OCI-LY7 (cell line): ENCODE measurements at regions not wholly inside any gene's neighbourhood (a gene's known extent, or its start where the extent isn't known, plus 50 kb on each side); places are given as distances from the start of the nearest gene placed in this dataset.

ENCODE experiments used
- BruUV-seq: library from RNA; stranded (reverse); fragments of 400-500 nt; replicated peaks from 2 replicates; lab custom pipeline; 2021; lab: Mats Ljungman, UMichigan
- CTCF ChIA-PET: fragments of 300-600 bp; sonication (Branson Sonifier 250); formaldehyde crosslinking; loops from one replicate; lab custom pipeline; 2022; ENCODE audit warnings: antibody characterized with exemption; ENCODE audit not compliant: unreplicated experiment; lab: Charles Lee
- POLR2A ChIA-PET: fragments of 300-600 bp; sonication (Branson Sonifier 250); formaldehyde crosslinking; loops from one replicate; lab custom pipeline; 2022; ENCODE audit warnings: antibody characterized with exemption; lab: Charles Lee
- DNase-seq: peaks from one replicate; pipeline ENCODE4 v3.0.0-alpha.2; 2015; ENCODE audit warnings: low spot score
- H2AFZ ChIP-seq: fragments of 200-600 bp; sonication (generic), shearing (Covaris generic); 2 replicates; pipeline ENCODE4 v1.6.1; 2014; ENCODE audit warnings: mild to moderate bottlenecking, antibody characterized with exemption, low read length, moderate library complexity
- H3K27ac ChIP-seq: fragments of 200-600 bp; sonication (generic); 2 replicates; pipeline ENCODE4 v1.5.1; 2014; ENCODE audit warnings: mixed run types, low read depth, mild to moderate bottlenecking, moderate library complexity, low read length, inconsistent platforms; ENCODE audit not compliant: poor library complexity, severe bottlenecking
- H3K36me3 ChIP-seq: fragments of 200-600 bp; sonication (generic); 2 replicates; pipeline ENCODE4 v1.6.1; 2014; ENCODE audit warnings: mild to moderate bottlenecking, antibody characterized with exemption, low read length, moderate library complexity, mixed read lengths; ENCODE audit not compliant: insufficient read depth
- H3K4me1 ChIP-seq: fragments of 200-600 bp; sonication (generic); 2 replicates; pipeline ENCODE4 v1.5.1; 2014; ENCODE audit warnings: mild to moderate bottlenecking, low read length; ENCODE audit not compliant: insufficient read depth, poor library complexity, severe bottlenecking
- H3K4me2 ChIP-seq: fragments of 200-600 bp; sonication (generic); 2 replicates; pipeline ENCODE4 v1.6.1; 2014; ENCODE audit warnings: mild to moderate bottlenecking, low read length
- H3K4me3 ChIP-seq: fragments of 200-600 bp; sonication (generic); 2 replicates; pipeline ENCODE4 v1.5.1; 2014; ENCODE audit warnings: mild to moderate bottlenecking, low read depth, low read length; ENCODE audit not compliant: poor library complexity, severe bottlenecking
- H3K79me2 ChIP-seq: fragments of 200-600 bp; sonication (generic); 2 replicates; pipeline ENCODE4 v1.6.1; 2016; ENCODE audit warnings: low read depth, mild to moderate bottlenecking, low read length, moderate library complexity, mixed read lengths; ENCODE audit not compliant: insufficient read depth
- H3K9me2 ChIP-seq: fragments of 200-600 bp; sonication (generic); 2 replicates; pipeline ENCODE4 v1.6.1; 2016; ENCODE audit warnings: mild to moderate bottlenecking, low read length, mixed read lengths; ENCODE audit not compliant: insufficient read depth
- H3K9me3 ChIP-seq: fragments of 200-600 bp; sonication (generic); 2 replicates; pipeline ENCODE4 v1.6.1; 2014; ENCODE audit warnings: mild to moderate bottlenecking, mixed run types, low read length, mixed read lengths
- H4K20me1 ChIP-seq: fragments of 200-600 bp; sonication (generic); 2 replicates; pipeline ENCODE4 v1.6.1; 2014; ENCODE audit warnings: mild to moderate bottlenecking, antibody characterized with exemption, low read length, moderate library complexity, mixed read lengths; ENCODE audit not compliant: insufficient read depth
- EZH2phosphoT487 ChIP-seq: fragments of 200-600 bp; sonication (generic); IDR thresholded peaks from 2 replicates; pipeline ENCODE4 v1.6.1; 2018; ENCODE audit warnings: low read depth, borderline replicate concordance, mild to moderate bottlenecking, mixed run types, antibody characterized with exemption, low read length, moderate library complexity, mixed read lengths
- intact Hi-C: fragments of 100-400 bp; cut with micrococcal nuclease; formaldehyde crosslinking; loops from one replicate; pipeline ENCODE4 v1.10.0; 2022; ENCODE audit not compliant: unreplicated experiment
- TF ChIP-seq, protein P1 (sequence below): fragments of 200-600 bp; sonication (generic); conservative IDR thresholded peaks from 2 replicates; pipeline ENCODE4 v1.5.1; 2014; ENCODE audit warnings: mild to moderate bottlenecking, antibody characterized with exemption, low read length, moderate library complexity, mixed read lengths

- ChIA-PET CTCF (no interaction called here), POLR2A (no interaction called here)
- no peak overlapping the region for H3K27ac ChIP-seq
- no peak overlapping the region for H3K4me3 ChIP-seq
- no peaks in the 10 kb centered on the region for H4K20me1 ChIP-seq
- no peaks in the 10 kb centered on the region for H3K9me3 ChIP-seq
- no peak overlapping the region for H3K4me2 ChIP-seq
- no peak for TF ChIP-seq EZH2phosphoT487
- no peak for DNase-seq
- H3K79me2 ChIP-seq, result no peaks in the 10 kb centered on the region
- H3K36me3 ChIP-seq, result no peaks in the 10 kb centered on the region
- intact Hi-C loops, result no loop called here
- no peak overlapping the region for H2AFZ ChIP-seq
- no peaks in the 10 kb centered on the region for H3K9me2 ChIP-seq
- H3K4me1 ChIP-seq, result no peaks in the 10 kb centered on the region
- BruUV-seq, result no TSS peak
Observed at GRCh38 chr6:40779409-40779808, 192.2 kb upstream of the LRFN2 start.

DNA sequence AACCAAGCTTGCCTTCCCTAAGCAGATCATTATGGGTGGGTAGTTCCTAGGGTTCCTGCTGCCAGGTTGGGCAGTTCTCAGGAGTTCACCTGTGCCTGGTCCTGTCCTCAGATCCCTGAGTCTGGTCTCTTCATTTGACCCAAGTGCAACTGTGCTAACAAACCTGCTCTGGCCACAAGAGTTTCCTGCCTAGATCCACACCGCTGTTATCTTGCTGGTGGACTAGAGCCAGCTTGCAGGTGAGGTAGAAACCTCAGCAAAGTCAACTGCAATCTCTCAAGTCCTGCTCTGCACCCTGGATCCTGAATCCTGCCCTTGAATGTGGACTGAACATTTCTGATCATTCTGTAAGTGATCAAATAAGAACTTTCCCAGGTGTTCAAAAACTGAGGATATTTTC, 191.8 kb upstream of the LRFN2 start:
- H3K4me1 ChIP-seq, result no peaks in the 10 kb centered on the region
- H3K27ac ChIP-seq, result no peak overlapping the region
- no peak for TF ChIP-seq EZH2phosphoT487
- TF ChIP-seq, protein P1, sequence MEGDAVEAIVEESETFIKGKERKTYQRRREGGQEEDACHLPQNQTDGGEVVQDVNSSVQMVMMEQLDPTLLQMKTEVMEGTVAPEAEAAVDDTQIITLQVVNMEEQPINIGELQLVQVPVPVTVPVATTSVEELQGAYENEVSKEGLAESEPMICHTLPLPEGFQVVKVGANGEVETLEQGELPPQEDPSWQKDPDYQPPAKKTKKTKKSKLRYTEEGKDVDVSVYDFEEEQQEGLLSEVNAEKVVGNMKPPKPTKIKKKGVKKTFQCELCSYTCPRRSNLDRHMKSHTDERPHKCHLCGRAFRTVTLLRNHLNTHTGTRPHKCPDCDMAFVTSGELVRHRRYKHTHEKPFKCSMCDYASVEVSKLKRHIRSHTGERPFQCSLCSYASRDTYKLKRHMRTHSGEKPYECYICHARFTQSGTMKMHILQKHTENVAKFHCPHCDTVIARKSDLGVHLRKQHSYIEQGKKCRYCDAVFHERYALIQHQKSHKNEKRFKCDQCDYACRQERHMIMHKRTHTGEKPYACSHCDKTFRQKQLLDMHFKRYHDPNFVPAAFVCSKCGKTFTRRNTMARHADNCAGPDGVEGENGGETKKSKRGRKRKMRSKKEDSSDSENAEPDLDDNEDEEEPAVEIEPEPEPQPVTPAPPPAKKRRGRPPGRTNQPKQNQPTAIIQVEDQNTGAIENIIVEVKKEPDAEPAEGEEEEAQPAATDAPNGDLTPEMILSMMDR, result no peak
- no peaks in the 10 kb centered on the region for H3K9me3 ChIP-seq
- DNase-seq, result no peak
- no peaks in the 10 kb centered on the region for H3K9me2 ChIP-seq
- BruUV-seq, result no TSS peak
- H3K79me2 ChIP-seq, result no peaks in the 10 kb centered on the region
- H3K4me2 ChIP-seq, result no peak overlapping the region
- H4K20me1 ChIP-seq, result no peaks in the 10 kb centered on the region
- H2AFZ ChIP-seq, result no peak overlapping the region
- POLR2A ChIA-PET, result no interaction called here
- no peaks in the 10 kb centered on the region for H3K36me3 ChIP-seq
- intact Hi-C loops, result no loop called here
- CTCF ChIA-PET, result no interaction called here
- H3K4me3 ChIP-seq, result no peak overlapping the region

DNA sequence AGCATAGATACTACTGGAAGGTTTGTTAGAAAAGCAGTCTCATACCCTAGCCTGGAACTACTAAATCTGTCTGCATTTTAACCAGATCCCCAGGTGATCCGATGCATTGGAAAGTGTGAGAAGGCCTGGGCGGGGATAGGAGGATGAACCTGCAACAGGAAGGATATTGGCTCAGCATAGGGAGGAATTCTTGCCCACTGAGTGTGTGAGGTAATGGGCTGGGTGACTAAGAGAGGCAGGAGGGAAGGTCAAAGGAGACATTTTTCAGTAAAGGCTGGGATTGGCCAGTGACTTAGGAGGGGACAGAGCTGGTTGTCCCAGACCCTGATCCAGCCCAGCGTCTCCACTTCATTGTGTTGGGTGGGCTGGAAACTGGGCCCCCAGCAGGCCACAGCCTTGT, 191.0 kb upstream of the LRFN2 start:
- TF ChIP-seq, protein P1, result no peak
- no peak for TF ChIP-seq EZH2phosphoT487
- ChIA-PET POLR2A (no interaction called here), CTCF (no interaction called here)
- no peaks in the 10 kb centered on the region for H3K9me3 ChIP-seq
- H3K27ac ChIP-seq, result no peak overlapping the region
- H3K36me3 ChIP-seq, result no peaks in the 10 kb centered on the region
- no peak for DNase-seq
- no peak overlapping the region for H2AFZ ChIP-seq
- H4K20me1 ChIP-seq, result no peaks in the 10 kb centered on the region
- no peaks in the 10 kb centered on the region for H3K4me1 ChIP-seq
- no TSS peak for BruUV-seq
- H3K79me2 ChIP-seq, result no peaks in the 10 kb centered on the region
- H3K4me2 ChIP-seq, result no peak overlapping the region
- H3K4me3 ChIP-seq, result no peak overlapping the region
- H3K9me2 ChIP-seq, result no peaks in the 10 kb centered on the region
- intact Hi-C loops, result no loop called here
